Neural cell (in vitro differentiated cells): ENCODE measurements at regions not wholly inside any gene's neighbourhood (a gene's known extent, or its start where the extent isn't known, plus 50 kb on each side); places are given as distances from the start of the nearest gene placed in this dataset.

Experiments
- H2AFZ ChIP-seq: fragments of 200-600, 300-800 bp; sonication (generic), shearing (Covaris generic); 2 replicates; pipeline ENCODE4 v1.6.0; 2014; ENCODE audit warnings: low read depth, mild to moderate bottlenecking, antibody characterized with exemption, low read length, moderate library complexity
- H3F3A ChIP-seq: fragments of 200-600 bp; shearing (Covaris generic); 2 replicates; pipeline ENCODE4 v1.6.1; 2016; ENCODE audit warnings: mild to moderate bottlenecking, moderate library complexity, mixed read lengths, antibody characterized with exemption, low read length; ENCODE audit not compliant: insufficient read depth, poor library complexity, severe bottlenecking
- H3K27ac ChIP-seq: fragments of 200-600, 300-800 bp; sonication (generic), shearing (Covaris generic); 2 replicates; pipeline ENCODE4 v1.5.1; 2014; ENCODE audit warnings: mild to moderate bottlenecking, low read length, moderate library complexity
- H3K27me3 ChIP-seq: fragments of 300-800, 200-600 bp; sonication (generic), shearing (Covaris generic); 2 replicates; pipeline ENCODE4 v1.6.0; 2014; ENCODE audit warnings: mild to moderate bottlenecking, low read depth, low read length, moderate library complexity; ENCODE audit not compliant: insufficient read depth
- H3K36me3 ChIP-seq: fragments of 300-800, 200-600 bp; sonication (generic), shearing (Covaris generic); 2 replicates; pipeline ENCODE4 v1.5.1; 2014; ENCODE audit warnings: mild to moderate bottlenecking, antibody characterized with exemption, low read length, moderate library complexity; ENCODE audit not compliant: insufficient read depth
- H3K4me2 ChIP-seq: fragments of 300-800, 200-600 bp; sonication (generic), shearing (Covaris generic); 2 replicates; pipeline ENCODE4 v1.6.0; 2014; ENCODE audit warnings: mild to moderate bottlenecking, low read length
- H3K4me3 ChIP-seq: fragments of 300-800, 200-600 bp; sonication (generic), shearing (Covaris generic); 2 replicates; pipeline ENCODE4 v1.5.1; 2014; ENCODE audit warnings: mild to moderate bottlenecking, low read length, moderate library complexity
- H3K79me2 ChIP-seq: fragments of 200-600 bp; shearing (Covaris generic); replicated peaks from 2 replicates; pipeline ENCODE4 v1.6.0; 2014; ENCODE audit warnings: mild to moderate bottlenecking, low read length, moderate library complexity; ENCODE audit not compliant: insufficient read depth
- H3K9ac ChIP-seq: fragments of 300-800, 200-600 bp; sonication (generic), shearing (Covaris generic); 2 replicates; pipeline ENCODE4 v1.6.1; 2016; ENCODE audit warnings: mild to moderate bottlenecking, low read length, mixed read lengths
- H3K9me2 ChIP-seq: fragments of 200-600 bp; shearing (Covaris generic); 2 replicates; pipeline ENCODE4 v1.6.1; 2016; ENCODE audit warnings: mild to moderate bottlenecking, low read length, mixed read lengths; ENCODE audit not compliant: insufficient read depth
- H3K9me3 ChIP-seq: fragments of 200-600, 300-800 bp; sonication (generic), shearing (Covaris generic); 2 replicates; pipeline ENCODE4 v1.6.1; 2016; ENCODE audit warnings: mild to moderate bottlenecking, mixed run types, low read length, moderate library complexity, mixed read lengths
- H4K20me1 ChIP-seq: fragments of 200-600 bp; shearing (Covaris generic); 2 replicates; pipeline ENCODE4 v1.6.1; 2016; ENCODE audit warnings: mild to moderate bottlenecking, mixed run types; ENCODE audit not compliant: insufficient read depth
- CTCF ChIP-seq: fragments of 450-650 bp; IDR thresholded peaks from 2 replicates; pipeline ENCODE4 v1.5.1; 2014; ENCODE audit warnings: antibody characterized with exemption, mild to moderate bottlenecking, moderate library complexity; ENCODE audit not compliant: poor library complexity, severe bottlenecking
- EP300 ChIP-seq: fragments of 450-650 bp; conservative IDR thresholded peaks from 2 replicates; pipeline ENCODE4 v1.6.1; 2014; ENCODE audit warnings: antibody characterized with exemption, mild to moderate bottlenecking, moderate library complexity; ENCODE audit not compliant: poor library complexity, severe bottlenecking
- EZH2 ChIP-seq: fragments of 200-600, 300-800 bp; shearing (Covaris generic), sonication (generic); IDR thresholded peaks from 2 replicates; pipeline ENCODE4 v1.6.1; 2014; ENCODE audit warnings: antibody characterized with exemption, low read length, borderline replicate concordance, mild to moderate bottlenecking; ENCODE audit not compliant: insufficient read depth, poor library complexity, severe bottlenecking
- MXI1 ChIP-seq: fragments of 450-650 bp; conservative IDR thresholded peaks from 2 replicates; pipeline ENCODE4 v1.6.1; 2014; ENCODE audit warnings: antibody characterized with exemption, mild to moderate bottlenecking; ENCODE audit not compliant: poor library complexity, severe bottlenecking
- POLR2AphosphoS5 ChIP-seq: IDR thresholded peaks from 2 replicates; pipeline ENCODE4 v1.6.1; 2012
- RAD21 ChIP-seq: fragments of 450-650 bp; conservative IDR thresholded peaks from 2 replicates; pipeline ENCODE4 v1.6.1; 2014; ENCODE audit warnings: antibody characterized with exemption, mild to moderate bottlenecking, moderate library complexity
- REST ChIP-seq: IDR thresholded peaks from 2 replicates; pipeline ENCODE4 v1.6.1; 2012; ENCODE audit warnings: borderline replicate concordance
- TAF1 ChIP-seq: IDR thresholded peaks from 2 replicates; pipeline ENCODE4 v1.6.1; 2012; ENCODE audit warnings: low read depth

- Histone ChIP-seq H3K9ac (no peak overlapping the region), H3K4me3 (no peak overlapping the region), H3K9me3 (no peaks in the 10 kb centered on the region), H3K4me2 (no peak overlapping the region), H3K36me3 (no peaks in the 10 kb centered on the region), H3K9me2 (no peaks in the 10 kb centered on the region), H3K79me2 (no peaks in the 10 kb centered on the region), H4K20me1 (no peaks in the 10 kb centered on the region), H3K27ac (no peak overlapping the region), H2AFZ (no peak overlapping the region), H3F3A (no peaks in the 10 kb centered on the region), H3K27me3 (no peaks in the 10 kb centered on the region)
- TF ChIP-seq EP300 (no peak), RAD21 (no peak), EZH2 (no peak), POLR2AphosphoS5 (no peak), TAF1 (no peak)
Measured at GRCh38 chr9:91066856-91067255, 265.2 kb downstream of the SYK start.

GRCh38 chr9:91067306-91067860 is 265.8 kb downstream of the SYK start:
- Histone ChIP-seq H2AFZ (no peak overlapping the region), H3K9me3 (no peaks in the 10 kb centered on the region), H3K79me2 (no peaks in the 10 kb centered on the region), H3K27ac (no peak overlapping the region), H3K27me3 (no peaks in the 10 kb centered on the region), H3F3A (no peaks in the 10 kb centered on the region), H3K4me3 (no peak overlapping the region), H4K20me1 (no peaks in the 10 kb centered on the region), H3K36me3 (no peaks in the 10 kb centered on the region), H3K9ac (no peak overlapping the region), H3K4me2 (no peak overlapping the region), H3K9me2 (no peaks in the 10 kb centered on the region)
- TF ChIP-seq EP300 = no peak
- TF ChIP-seq CTCF = no peak
- TF ChIP-seq POLR2AphosphoS5 = no peak
- TF ChIP-seq TAF1 = no peak
- no peak for TF ChIP-seq MXI1

GRCh38 chr9:91071184-91071990 is 269.8 kb downstream of the SYK start:
- Histone ChIP-seq H4K20me1 (no peaks in the 10 kb centered on the region), H3K4me3 (no peak overlapping the region), H3K9me2 (no peaks in the 10 kb centered on the region), H3K9me3 (no peaks in the 10 kb centered on the region), H3K27me3 (no peaks in the 10 kb centered on the region), H3F3A (no peaks in the 10 kb centered on the region), H3K9ac (no peak overlapping the region), H3K4me2 (no peak overlapping the region), H3K36me3 (no peaks in the 10 kb centered on the region), H3K79me2 (no peaks in the 10 kb centered on the region), H3K27ac (no peak overlapping the region), H2AFZ (no peak overlapping the region)
- TF ChIP-seq RAD21 (no peak), REST (peak; percentile 52)
